ENCODE measurements at regions not wholly inside any gene's neighbourhood (a gene's known extent, or its start where the extent isn't known, plus 50 kb on each side); places are given as distances from the start of the nearest gene placed in this dataset.

GRCh38 chr2:146584316-146584715 is 1260.5 kb upstream of the ACVR2A start:
- Mint-ChIP-seq H3K27me3 (ENCODE audit: low read depth) (no peaks in the 10 kb centered on the region), H3K4me3 (ENCODE audit: unreplicated experiment) (no peak overlapping the region), H3K36me3 (ENCODE audit: low read depth) (no peaks in the 10 kb centered on the region), H3K27ac (ENCODE audit: unreplicated experiment) (no peak overlapping the region), H3K4me1 (ENCODE audit: low read depth) (peaks cover 7% of the 10 kb centered on the region), H3K9me3 (ENCODE audit: low read depth) (no peaks in the 10 kb centered on the region)
- no peak for TF ChIP-seq CTCF (IDR thresholded peaks at IDR 0.05)
- DNase-seq (ENCODE audit: low spot score) = no peak

- Mint-ChIP-seq H3K9me3 (ENCODE audit: low read depth) (no peaks in the 10 kb centered on the region), H3K4me1 (ENCODE audit: low read depth) (peaks cover 13% of the 10 kb centered on the region), H3K36me3 (ENCODE audit: low read depth) (no peaks in the 10 kb centered on the region), H3K27me3 (ENCODE audit: low read depth) (no peaks in the 10 kb centered on the region), H3K4me3 (ENCODE audit: unreplicated experiment) (no peak overlapping the region), H3K27ac (ENCODE audit: unreplicated experiment) (peak overlapping the region; percentile 80)
- DNase-seq (ENCODE audit: low spot score) = no peak
- no peak for TF ChIP-seq CTCF (IDR thresholded peaks at IDR 0.05)
Measured at GRCh38 chr2:146579147-146579930, 1265.5 kb upstream of the ACVR2A start.

- H3K4me3 Mint-ChIP-seq (ENCODE audit: unreplicated experiment) = no peak overlapping the region
Measured at GRCh38 chr2:146576339-146577111, 1268.3 kb upstream of the ACVR2A start.

GRCh38 chr2:146572598-146572997 is 1272.2 kb upstream of the ACVR2A start:
- no peak for TF ChIP-seq CTCF (IDR thresholded peaks at IDR 0.05)
- H3K4me1 Mint-ChIP-seq (ENCODE audit: low read depth) = no peaks in the 10 kb centered on the region
- no peaks in the 10 kb centered on the region for H3K9me3 Mint-ChIP-seq (ENCODE audit: low read depth)
- no peaks in the 10 kb centered on the region for H3K36me3 Mint-ChIP-seq (ENCODE audit: low read depth)
- no peak for DNase-seq (ENCODE audit: low spot score)
- no peaks in the 10 kb centered on the region for H3K27me3 Mint-ChIP-seq (ENCODE audit: low read depth)
- H3K4me3 Mint-ChIP-seq (ENCODE audit: unreplicated experiment) = no peak overlapping the region
- no peak overlapping the region for H3K27ac Mint-ChIP-seq (ENCODE audit: unreplicated experiment)

More at GRCh38 chr2:146576339-146577111, 1268.3 kb upstream of the ACVR2A start:
- Mint-ChIP-seq H3K27me3 (ENCODE audit: low read depth) (no peaks in the 10 kb centered on the region), H3K27ac (ENCODE audit: unreplicated experiment) (no peak overlapping the region), H3K4me1 (ENCODE audit: low read depth) (peaks cover 13% of the 10 kb centered on the region), H3K36me3 (ENCODE audit: low read depth) (no peaks in the 10 kb centered on the region), H3K9me3 (ENCODE audit: low read depth) (no peaks in the 10 kb centered on the region)
- TF ChIP-seq CTCF (IDR thresholded peaks at IDR 0.05) = no peak
- DNase-seq (ENCODE audit: low spot score) = no peak

- H3K4me1 Mint-ChIP-seq (ENCODE audit: low read depth) = peaks cover 3% of the 10 kb centered on the region
- H3K27ac Mint-ChIP-seq (ENCODE audit: unreplicated experiment) = no peak overlapping the region
Measured at GRCh38 chr2:146561996-146562395, 1282.8 kb upstream of the ACVR2A start.

More at GRCh38 chr2:146561996-146562395, 1282.8 kb upstream of the ACVR2A start:
- no peaks in the 10 kb centered on the region for H3K36me3 Mint-ChIP-seq (ENCODE audit: low read depth)
- TF ChIP-seq CTCF (IDR thresholded peaks at IDR 0.05) = no peak
- H3K9me3 Mint-ChIP-seq (ENCODE audit: low read depth) = no peaks in the 10 kb centered on the region
- no peaks in the 10 kb centered on the region for H3K27me3 Mint-ChIP-seq (ENCODE audit: low read depth)
- no peak for DNase-seq (ENCODE audit: low spot score)
- H3K4me3 Mint-ChIP-seq (ENCODE audit: unreplicated experiment) = no peak overlapping the region
